GM18909 (cell line): ENCODE measurements at regions not wholly inside any gene's neighbourhood (a gene's known extent, or its start where the extent isn't known, plus 50 kb on each side); places are given as distances from the start of the nearest gene placed in this dataset.

Source experiments
- ATAC-seq: cut with Tn5 transposase; IDR thresholded peaks from one replicate; pipeline ENCODE4 v1.9.1; 2021; ENCODE audit warnings: mild to moderate bottlenecking; ENCODE audit not compliant: unreplicated experiment, poor library complexity

DNA sequence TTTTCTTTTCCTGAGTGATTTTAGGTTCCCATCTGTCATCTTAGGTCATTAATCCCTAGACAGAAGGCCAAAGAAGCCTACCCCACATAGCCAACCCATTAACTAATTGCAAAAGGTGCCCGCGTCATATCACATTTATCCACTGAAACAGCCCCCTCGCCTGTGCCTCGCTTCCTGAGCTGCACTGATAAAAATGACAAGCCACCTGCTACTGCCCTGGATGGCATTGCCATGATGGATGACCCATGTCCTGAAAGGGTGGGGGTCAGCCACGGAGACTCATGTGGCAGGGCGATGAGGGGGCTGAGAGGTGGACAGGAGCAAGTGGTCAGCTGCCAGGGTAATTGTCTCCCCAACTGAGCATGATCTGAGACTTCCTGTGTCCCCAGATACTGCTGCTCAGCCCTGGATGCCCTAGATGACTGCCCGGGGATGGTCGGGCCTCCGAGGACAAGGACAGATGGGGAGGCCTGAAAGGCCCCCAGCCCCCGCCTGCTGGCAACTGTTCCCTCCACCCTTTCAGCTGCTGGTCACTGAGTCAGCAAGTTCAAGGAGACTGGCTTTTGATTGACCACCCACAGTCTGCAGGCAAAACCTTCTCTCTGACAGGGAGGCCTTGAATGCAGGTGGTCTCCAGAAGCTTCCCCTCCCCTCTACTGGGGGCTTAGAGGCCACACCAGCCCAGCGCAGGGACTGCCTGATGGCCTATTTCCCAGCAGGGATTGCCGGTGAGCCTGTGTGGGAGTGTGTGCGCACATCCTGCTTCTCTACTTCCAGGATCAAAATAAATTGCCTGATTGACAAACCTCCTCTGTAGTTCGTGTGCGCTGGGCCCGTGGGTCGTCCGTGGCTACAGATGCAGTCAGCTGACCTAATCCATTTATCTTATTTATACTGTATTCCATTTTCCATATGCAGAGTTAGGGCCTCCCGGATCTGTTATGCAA, 496.3 kb downstream of the BCOR start:
- ATAC-seq, result no peak

DNA sequence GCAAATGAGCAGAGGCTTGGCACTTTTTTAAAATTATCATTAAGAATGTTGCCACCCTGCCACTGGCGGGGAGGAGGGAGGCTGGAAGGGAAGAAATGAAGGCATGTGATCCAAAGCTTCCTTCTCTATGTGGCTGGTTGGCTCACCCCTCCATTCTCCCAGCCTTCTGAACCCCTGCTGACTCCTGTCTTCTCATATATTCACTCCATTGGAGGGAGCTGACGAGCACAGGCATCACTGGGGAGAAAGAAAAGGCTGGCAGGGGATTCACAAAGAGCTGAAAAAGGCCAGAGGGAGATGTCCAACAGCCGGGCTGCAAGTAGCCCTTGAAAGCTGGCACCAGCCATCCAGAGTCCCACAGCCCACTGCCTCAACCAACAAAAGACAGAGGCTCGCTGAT, 495.6 kb downstream of the BCOR start:
- ATAC-seq, result no peak

- no peak for ATAC-seq
Measured at GRCh38 chrX:39603230-39603629, 494.5 kb downstream of the BCOR start.

GRCh38 chrX:39605183-39605582, 492.6 kb downstream of the BCOR start:
- no peak for ATAC-seq

- ATAC-seq, result no peak
Measured at GRCh38 chrX:39605866-39606265, 491.9 kb downstream of the BCOR start.

- ATAC-seq, result no peak
Measured at GRCh38 chrX:39609941-39610340, 487.8 kb downstream of the BCOR start.

GRCh38 chrX:39611468-39611867, 486.3 kb downstream of the BCOR start:
- no peak for ATAC-seq

GRCh38 chrX:39613482-39613995, 484.2 kb downstream of the BCOR start:
- ATAC-seq, result peak; percentile 18

- peak; percentile 42 for ATAC-seq
Measured at GRCh38 chrX:39613997-39614679, 483.6 kb downstream of the BCOR start.

DNA sequence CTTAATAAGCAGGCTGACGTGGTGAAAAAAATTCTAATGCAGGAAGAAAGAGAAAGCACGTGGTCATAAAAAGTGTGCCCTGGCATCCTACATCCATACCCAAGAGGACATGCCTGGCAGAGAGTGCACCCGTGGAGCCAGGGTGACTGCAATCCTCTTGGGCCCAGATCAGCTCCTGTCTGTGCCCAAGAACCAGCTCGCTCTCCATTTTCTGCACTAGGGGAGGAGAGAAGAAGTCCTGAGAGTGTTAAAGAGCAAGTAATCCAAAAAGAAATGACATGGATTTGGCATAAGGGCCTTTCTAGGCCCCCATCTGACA, 483.1 kb downstream of the BCOR start:
- ATAC-seq, result no peak

GRCh38 chrX:39616098-39616729, 481.5 kb downstream of the BCOR start:
- ATAC-seq, result no peak

DNA sequence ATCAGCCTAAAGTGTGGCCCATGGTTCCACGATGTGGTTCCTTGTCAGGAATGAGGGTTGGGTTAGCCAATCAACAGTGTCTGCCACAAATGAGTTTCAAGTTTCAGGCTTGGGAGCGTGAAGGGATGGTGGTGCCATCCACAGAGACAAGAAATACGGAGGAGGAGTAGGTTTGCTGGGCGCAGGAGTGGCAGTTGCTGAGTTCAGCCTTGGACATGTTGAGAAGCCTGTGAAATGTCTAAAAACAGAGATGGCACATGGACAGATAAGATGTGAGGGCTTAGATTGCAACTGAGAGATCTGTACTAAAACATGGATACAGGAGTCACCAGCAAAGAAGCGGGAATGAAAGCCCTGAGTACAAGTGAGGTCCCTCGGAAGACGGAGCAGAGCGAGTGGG, 481.0 kb downstream of the BCOR start:
- no peak for ATAC-seq

DNA sequence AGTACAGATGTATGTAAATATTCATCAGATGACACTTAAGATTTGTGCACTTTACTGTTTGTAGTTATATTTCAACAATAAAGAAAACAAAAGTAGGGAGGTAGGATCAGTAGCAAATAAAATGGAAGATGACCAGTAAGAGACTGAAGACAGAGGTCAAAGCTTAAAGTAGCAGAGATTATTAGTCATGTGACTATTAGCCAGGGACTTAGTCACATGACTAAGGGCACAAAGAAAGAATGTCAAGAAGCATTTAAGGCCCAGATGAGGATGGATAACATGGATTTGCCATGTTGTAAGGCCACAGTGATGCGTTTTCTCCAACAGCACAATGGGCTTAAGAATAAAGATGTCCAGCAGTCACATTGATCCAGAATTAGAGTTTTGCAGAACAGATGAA, 479.6 kb downstream of the BCOR start:
- ATAC-seq, result no peak

GRCh38 chrX:39619182-39620009, 478.4 kb downstream of the BCOR start:
- no peak for ATAC-seq

DNA sequence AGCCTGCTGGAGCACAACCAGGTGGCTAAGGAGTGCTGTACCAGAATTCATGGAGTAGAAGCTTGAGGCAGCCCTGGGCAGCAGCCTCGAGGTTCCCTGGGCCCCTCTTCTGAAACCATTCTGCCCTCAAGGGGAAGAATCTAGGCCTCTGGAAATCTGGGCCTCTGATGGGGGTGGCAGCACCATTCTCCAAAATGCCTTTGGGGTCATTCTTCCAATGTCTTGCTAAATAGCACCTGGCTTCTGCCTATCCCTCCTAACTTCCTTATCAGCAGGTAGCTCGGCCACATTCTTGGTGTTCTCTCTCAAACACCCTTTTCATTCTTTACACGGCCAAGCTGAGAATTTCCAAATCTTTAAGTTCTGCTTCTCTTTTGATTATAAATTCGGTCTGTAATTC, 473.6 kb downstream of the BCOR start:
- ATAC-seq, result no peak

GRCh38 chrX:39625810-39626209, 471.9 kb downstream of the BCOR start:
- no peak for ATAC-seq

GRCh38 chrX:39626749-39627148, 471.0 kb downstream of the BCOR start:
- ATAC-seq, result no peak

DNA sequence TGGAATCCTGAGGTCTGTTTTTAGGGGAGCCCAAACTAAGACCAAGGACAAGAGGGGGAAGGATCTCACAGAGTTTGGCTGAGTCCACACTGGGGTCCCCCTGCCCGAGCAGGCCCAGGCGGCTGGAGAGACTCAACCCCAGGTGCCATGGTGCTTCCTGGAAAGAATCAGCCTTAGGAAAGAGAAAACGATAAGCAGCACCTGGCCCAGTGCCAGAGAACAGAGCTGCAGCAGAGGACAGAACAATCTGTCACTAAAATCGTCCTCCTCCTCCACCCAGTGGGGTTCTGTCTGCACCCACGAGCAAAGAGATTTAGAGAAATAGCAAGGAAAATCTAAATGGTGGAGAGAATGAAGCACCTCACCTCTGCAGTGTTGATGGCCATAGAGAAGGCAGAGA, 470.5 kb downstream of the BCOR start:
- no peak for ATAC-seq

DNA sequence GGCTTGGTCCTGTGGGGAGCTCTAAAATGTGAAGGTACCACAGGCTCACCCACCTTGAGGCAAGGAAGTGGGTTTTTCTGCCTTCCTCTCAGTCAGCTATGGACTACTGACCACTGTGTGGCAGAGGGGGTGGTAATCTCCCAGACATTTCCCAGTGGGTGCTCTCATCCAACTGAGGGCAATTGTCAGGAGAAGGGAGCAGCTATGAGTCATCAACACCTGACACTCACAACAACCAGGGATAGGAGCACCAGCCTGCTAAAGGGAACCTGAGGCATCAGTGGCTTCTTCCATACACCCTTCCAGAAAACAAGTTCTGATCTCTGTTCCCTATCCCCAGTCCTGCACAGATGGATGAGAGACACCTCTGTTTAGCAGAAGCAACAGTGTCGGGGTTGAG, 468.8 kb downstream of the BCOR start:
- no peak for ATAC-seq

- ATAC-seq, result no peak
Measured at GRCh38 chrX:39630344-39630743, 467.4 kb downstream of the BCOR start.
